GM23338 (cell line): ENCODE measurements at regions not wholly inside any gene's neighbourhood (a gene's known extent, or its start where the extent isn't known, plus 50 kb on each side); places are given as distances from the start of the nearest gene placed in this dataset.

Experiments used
- CREB1 ChIP-seq: fragments of 250-450 bp; sonication (Bioruptor Pico); IDR thresholded peaks from 2 replicates; pipeline ENCODE4 v1.5.0; 2020; ENCODE audit warnings: low read depth, mild to moderate bottlenecking, moderate library complexity
- EZH2 ChIP-seq: fragments of 200-600 bp; sonication (generic); IDR thresholded peaks from one replicate; pipeline ENCODE4 v1.8.0; 2017; ENCODE audit warnings: antibody characterized with exemption, mild to moderate bottlenecking, low read depth; ENCODE audit not compliant: unreplicated experiment
- EZH2phosphoT487 ChIP-seq: fragments of 200-600 bp; sonication (generic); IDR thresholded peaks from one replicate; pipeline ENCODE4 v1.8.1; 2018; ENCODE audit warnings: antibody characterized with exemption; ENCODE audit not compliant: unreplicated experiment
- JUNB ChIP-seq: IDR thresholded peaks from one replicate; pipeline ENCODE4 v1.6.1; 2016; ENCODE audit warnings: antibody characterized with exemption; ENCODE audit not compliant: unreplicated experiment
- NANOG ChIP-seq: IDR thresholded peaks from 2 replicates; pipeline ENCODE4 v1.6.1; 2016; ENCODE audit warnings: antibody characterized with exemption, borderline replicate concordance
- POLR2AphosphoS5 ChIP-seq: IDR thresholded peaks from 2 replicates; pipeline ENCODE4 v1.6.1; 2016; ENCODE audit warnings: antibody characterized with exemption, low read depth
- STAT1 ChIP-seq: IDR thresholded peaks from one replicate; pipeline ENCODE4 v1.6.1; 2016; ENCODE audit warnings: antibody characterized with exemption; ENCODE audit not compliant: unreplicated experiment
- ZNF114 ChIP-seq: fragments of 250-450 bp; sonication (Bioruptor Pico); IDR thresholded peaks from 2 replicates; pipeline ENCODE4 v1.5.0; 2020; ENCODE audit warnings: mild to moderate bottlenecking, moderate library complexity
- ZNF331 ChIP-seq: fragments of 250-450 bp; sonication (Bioruptor Pico); IDR thresholded peaks from 2 replicates; pipeline ENCODE4 v1.5.0; 2020; ENCODE audit warnings: low read depth, mild to moderate bottlenecking, moderate library complexity
- TF ChIP-seq, protein P1 (sequence below), 2 experiments: fragments of 200-600 bp in 1 of 2; sonication (generic) in 1 of 2; conservative IDR thresholded peaks; 2 replicates each; pipeline versions ENCODE4 v1.5.1 to v1.6.1; 2016 to 2017; ENCODE audit warnings: antibody characterized with exemption in 2 of 2, low read depth in 2 of 2, mild to moderate bottlenecking in 2 of 2, moderate library complexity in 1 of 2
- TF ChIP-seq, protein P2 (sequence below): IDR thresholded peaks from one replicate; pipeline ENCODE4 v1.6.1; 2018; ENCODE audit warnings: antibody characterized with exemption; ENCODE audit not compliant: unreplicated experiment
- TF ChIP-seq, protein P3 (sequence below): IDR thresholded peaks from 2 replicates; pipeline ENCODE4 v1.6.1; 2016; ENCODE audit warnings: antibody characterized with exemption
- TF ChIP-seq, protein P4 (sequence below): fragments of 250-450 bp; sonication (Bioruptor Pico); IDR thresholded peaks from 2 replicates; pipeline ENCODE4 v1.5.0; 2020; ENCODE audit warnings: mild to moderate bottlenecking, moderate library complexity

DNA sequence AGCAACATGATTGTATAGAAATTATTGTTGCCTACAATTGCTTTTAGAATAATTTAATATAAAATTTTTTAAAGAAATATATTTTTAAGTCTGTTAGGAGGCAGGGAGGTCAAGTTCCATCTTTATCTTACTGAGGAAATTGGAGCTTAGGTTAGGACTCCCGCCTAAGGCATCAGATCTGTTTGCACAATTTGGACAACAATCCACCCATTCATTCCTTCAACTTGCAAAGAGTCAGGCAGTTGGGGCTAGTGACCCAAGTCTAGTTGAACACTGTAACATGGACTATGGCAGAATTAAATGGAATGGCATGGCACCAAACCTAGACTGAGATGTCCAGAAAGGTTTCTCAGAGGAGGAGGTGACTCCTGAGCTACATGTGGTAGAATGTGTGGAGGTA, 149.4 kb upstream of the SETMAR start:
- TF ChIP-seq, protein P1, sequence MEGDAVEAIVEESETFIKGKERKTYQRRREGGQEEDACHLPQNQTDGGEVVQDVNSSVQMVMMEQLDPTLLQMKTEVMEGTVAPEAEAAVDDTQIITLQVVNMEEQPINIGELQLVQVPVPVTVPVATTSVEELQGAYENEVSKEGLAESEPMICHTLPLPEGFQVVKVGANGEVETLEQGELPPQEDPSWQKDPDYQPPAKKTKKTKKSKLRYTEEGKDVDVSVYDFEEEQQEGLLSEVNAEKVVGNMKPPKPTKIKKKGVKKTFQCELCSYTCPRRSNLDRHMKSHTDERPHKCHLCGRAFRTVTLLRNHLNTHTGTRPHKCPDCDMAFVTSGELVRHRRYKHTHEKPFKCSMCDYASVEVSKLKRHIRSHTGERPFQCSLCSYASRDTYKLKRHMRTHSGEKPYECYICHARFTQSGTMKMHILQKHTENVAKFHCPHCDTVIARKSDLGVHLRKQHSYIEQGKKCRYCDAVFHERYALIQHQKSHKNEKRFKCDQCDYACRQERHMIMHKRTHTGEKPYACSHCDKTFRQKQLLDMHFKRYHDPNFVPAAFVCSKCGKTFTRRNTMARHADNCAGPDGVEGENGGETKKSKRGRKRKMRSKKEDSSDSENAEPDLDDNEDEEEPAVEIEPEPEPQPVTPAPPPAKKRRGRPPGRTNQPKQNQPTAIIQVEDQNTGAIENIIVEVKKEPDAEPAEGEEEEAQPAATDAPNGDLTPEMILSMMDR (conservative IDR thresholded peaks at IDR 0.05; ENCODE audit: low read depth in 2 of 2): no peak
- TF ChIP-seq, protein P2, sequence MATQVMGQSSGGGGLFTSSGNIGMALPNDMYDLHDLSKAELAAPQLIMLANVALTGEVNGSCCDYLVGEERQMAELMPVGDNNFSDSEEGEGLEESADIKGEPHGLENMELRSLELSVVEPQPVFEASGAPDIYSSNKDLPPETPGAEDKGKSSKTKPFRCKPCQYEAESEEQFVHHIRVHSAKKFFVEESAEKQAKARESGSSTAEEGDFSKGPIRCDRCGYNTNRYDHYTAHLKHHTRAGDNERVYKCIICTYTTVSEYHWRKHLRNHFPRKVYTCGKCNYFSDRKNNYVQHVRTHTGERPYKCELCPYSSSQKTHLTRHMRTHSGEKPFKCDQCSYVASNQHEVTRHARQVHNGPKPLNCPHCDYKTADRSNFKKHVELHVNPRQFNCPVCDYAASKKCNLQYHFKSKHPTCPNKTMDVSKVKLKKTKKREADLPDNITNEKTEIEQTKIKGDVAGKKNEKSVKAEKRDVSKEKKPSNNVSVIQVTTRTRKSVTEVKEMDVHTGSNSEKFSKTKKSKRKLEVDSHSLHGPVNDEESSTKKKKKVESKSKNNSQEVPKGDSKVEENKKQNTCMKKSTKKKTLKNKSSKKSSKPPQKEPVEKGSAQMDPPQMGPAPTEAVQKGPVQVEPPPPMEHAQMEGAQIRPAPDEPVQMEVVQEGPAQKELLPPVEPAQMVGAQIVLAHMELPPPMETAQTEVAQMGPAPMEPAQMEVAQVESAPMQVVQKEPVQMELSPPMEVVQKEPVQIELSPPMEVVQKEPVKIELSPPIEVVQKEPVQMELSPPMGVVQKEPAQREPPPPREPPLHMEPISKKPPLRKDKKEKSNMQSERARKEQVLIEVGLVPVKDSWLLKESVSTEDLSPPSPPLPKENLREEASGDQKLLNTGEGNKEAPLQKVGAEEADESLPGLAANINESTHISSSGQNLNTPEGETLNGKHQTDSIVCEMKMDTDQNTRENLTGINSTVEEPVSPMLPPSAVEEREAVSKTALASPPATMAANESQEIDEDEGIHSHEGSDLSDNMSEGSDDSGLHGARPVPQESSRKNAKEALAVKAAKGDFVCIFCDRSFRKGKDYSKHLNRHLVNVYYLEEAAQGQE: no peak
- TF ChIP-seq EZH2: no peak
- no peak for TF ChIP-seq CREB1 (CRISPR knock-in tag)
- TF ChIP-seq EZH2phosphoT487: no peak
- no peak for TF ChIP-seq STAT1
- TF ChIP-seq ZNF114 (CRISPR knock-in tag): no peak
- no peak for TF ChIP-seq JUNB
- TF ChIP-seq, protein P3, sequence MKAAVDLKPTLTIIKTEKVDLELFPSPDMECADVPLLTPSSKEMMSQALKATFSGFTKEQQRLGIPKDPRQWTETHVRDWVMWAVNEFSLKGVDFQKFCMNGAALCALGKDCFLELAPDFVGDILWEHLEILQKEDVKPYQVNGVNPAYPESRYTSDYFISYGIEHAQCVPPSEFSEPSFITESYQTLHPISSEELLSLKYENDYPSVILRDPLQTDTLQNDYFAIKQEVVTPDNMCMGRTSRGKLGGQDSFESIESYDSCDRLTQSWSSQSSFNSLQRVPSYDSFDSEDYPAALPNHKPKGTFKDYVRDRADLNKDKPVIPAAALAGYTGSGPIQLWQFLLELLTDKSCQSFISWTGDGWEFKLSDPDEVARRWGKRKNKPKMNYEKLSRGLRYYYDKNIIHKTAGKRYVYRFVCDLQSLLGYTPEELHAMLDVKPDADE: no peak
- TF ChIP-seq POLR2AphosphoS5: no peak
- TF ChIP-seq ZNF331 (CRISPR knock-in tag): no peak
- TF ChIP-seq NANOG: no peak
- TF ChIP-seq, protein P4, sequence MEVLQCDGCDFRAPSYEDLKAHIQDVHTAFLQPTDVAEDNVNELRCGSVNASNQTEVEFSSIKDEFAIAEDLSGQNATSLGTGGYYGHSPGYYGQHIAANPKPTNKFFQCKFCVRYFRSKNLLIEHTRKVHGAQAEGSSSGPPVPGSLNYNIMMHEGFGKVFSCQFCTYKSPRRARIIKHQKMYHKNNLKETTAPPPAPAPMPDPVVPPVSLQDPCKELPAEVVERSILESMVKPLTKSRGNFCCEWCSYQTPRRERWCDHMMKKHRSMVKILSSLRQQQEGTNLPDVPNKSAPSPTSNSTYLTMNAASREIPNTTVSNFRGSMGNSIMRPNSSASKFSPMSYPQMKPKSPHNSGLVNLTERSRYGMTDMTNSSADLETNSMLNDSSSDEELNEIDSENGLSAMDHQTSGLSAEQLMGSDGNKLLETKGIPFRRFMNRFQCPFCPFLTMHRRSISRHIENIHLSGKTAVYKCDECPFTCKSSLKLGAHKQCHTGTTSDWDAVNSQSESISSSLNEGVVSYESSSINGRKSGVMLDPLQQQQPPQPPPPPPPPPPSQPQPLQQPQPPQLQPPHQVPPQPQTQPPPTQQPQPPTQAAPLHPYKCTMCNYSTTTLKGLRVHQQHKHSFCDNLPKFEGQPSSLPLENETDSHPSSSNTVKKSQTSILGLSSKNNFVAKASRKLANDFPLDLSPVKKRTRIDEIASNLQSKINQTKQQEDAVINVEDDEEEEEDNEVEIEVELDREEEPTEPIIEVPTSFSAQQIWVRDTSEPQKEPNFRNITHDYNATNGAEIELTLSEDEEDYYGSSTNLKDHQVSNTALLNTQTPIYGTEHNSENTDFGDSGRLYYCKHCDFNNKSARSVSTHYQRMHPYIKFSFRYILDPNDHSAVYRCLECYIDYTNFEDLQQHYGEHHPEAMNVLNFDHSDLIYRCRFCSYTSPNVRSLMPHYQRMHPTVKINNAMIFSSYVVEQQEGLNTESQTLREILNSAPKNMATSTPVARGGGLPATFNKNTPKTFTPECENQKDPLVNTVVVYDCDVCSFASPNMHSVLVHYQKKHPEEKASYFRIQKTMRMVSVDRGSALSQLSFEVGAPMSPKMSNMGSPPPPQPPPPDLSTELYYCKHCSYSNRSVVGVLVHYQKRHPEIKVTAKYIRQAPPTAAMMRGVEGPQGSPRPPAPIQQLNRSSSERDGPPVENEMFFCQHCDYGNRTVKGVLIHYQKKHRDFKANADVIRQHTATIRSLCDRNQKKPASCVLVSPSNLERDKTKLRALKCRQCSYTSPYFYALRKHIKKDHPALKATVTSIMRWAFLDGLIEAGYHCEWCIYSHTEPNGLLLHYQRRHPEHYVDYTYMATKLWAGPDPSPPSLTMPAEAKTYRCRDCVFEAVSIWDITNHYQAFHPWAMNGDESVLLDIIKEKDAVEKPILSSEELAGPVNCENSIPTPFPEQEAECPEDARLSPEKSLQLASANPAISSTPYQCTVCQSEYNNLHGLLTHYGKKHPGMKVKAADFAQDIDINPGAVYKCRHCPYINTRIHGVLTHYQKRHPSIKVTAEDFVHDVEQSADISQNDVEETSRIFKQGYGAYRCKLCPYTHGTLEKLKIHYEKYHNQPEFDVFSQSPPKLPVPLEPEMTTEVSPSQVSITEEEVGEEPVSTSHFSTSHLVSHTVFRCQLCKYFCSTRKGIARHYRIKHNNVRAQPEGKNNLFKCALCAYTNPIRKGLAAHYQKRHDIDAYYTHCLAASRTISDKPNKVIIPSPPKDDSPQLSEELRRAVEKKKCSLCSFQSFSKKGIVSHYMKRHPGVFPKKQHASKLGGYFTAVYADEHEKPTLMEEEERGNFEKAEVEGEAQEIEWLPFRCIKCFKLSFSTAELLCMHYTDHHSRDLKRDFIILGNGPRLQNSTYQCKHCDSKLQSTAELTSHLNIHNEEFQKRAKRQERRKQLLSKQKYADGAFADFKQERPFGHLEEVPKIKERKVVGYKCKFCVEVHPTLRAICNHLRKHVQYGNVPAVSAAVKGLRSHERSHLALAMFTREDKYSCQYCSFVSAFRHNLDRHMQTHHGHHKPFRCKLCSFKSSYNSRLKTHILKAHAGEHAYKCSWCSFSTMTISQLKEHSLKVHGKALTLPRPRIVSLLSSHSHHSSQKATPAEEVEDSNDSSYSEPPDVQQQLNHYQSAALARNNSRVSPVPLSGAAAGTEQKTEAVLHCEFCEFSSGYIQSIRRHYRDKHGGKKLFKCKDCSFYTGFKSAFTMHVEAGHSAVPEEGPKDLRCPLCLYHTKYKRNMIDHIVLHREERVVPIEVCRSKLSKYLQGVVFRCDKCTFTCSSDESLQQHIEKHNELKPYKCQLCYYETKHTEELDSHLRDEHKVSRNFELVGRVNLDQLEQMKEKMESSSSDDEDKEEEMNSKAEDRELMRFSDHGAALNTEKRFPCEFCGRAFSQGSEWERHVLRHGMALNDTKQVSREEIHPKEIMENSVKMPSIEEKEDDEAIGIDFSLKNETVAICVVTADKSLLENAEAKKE (CRISPR knock-in tag): no peak
